ENCODE measurements at regions not wholly inside any gene's neighbourhood (a gene's known extent, or its start where the extent isn't known, plus 50 kb on each side); places are given as distances from the start of the nearest gene placed in this dataset.
A peak's percentile ranks its signal among the peaks of the same experiment; 100 is the strongest.

DNA sequence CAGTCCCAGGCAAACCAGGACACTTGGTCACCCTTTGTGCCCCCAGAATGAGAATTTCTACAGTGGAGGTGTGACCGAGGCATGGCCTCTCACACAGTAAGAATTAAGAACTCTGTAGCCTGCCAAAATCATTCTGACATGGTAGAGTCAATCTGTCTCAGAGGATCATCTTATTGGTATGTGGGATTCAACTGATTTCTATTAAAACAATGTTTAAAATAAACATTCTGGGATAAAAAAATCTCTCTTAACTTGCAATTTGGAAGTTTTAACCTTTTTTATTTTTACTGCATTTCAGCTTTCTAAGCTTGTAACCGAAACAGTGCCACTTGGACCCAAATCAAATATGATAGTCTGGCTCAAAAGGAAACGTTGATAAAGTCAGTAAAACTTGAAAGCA, 165.4 kb upstream of the LDB2 start:
- H3K4me3 ChIP-seq (ENCODE audit: low read length): no peak overlapping the region
- TF ChIP-seq, protein P1, sequence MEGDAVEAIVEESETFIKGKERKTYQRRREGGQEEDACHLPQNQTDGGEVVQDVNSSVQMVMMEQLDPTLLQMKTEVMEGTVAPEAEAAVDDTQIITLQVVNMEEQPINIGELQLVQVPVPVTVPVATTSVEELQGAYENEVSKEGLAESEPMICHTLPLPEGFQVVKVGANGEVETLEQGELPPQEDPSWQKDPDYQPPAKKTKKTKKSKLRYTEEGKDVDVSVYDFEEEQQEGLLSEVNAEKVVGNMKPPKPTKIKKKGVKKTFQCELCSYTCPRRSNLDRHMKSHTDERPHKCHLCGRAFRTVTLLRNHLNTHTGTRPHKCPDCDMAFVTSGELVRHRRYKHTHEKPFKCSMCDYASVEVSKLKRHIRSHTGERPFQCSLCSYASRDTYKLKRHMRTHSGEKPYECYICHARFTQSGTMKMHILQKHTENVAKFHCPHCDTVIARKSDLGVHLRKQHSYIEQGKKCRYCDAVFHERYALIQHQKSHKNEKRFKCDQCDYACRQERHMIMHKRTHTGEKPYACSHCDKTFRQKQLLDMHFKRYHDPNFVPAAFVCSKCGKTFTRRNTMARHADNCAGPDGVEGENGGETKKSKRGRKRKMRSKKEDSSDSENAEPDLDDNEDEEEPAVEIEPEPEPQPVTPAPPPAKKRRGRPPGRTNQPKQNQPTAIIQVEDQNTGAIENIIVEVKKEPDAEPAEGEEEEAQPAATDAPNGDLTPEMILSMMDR (IDR thresholded peaks at IDR 0.05; ENCODE audit: insufficient read depth, low read depth, low read length, missing control alignments): no peak
- no peak for DNase-seq (ENCODE audit: low read depth)

DNA sequence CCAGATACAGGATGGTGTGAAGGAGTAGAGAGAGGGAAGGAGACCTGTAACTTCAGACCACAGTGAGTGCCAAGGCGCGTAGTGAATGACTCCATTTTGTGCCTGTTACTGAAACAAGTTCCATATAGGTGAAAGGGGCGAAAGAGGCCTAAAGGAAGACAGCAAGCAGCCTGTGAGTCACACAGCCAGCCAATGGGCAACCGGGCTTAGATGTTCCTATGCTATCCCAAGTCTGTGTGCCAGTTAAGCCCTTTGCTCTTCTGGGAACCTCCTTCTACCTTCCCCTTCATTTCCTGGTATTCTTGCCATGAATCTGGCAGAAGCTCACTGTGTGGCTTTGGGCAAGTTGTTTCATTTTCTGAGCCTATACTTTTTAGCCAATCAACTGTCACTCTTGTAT, 161.8 kb upstream of the LDB2 start:
- peak; percentile 5 for DNase-seq (ENCODE audit: low read depth)
- TF ChIP-seq, protein P1 (IDR thresholded peaks at IDR 0.05; ENCODE audit: insufficient read depth, low read depth, low read length, missing control alignments): no peak
- no peak overlapping the region for H3K4me3 ChIP-seq (ENCODE audit: low read length)

DNA sequence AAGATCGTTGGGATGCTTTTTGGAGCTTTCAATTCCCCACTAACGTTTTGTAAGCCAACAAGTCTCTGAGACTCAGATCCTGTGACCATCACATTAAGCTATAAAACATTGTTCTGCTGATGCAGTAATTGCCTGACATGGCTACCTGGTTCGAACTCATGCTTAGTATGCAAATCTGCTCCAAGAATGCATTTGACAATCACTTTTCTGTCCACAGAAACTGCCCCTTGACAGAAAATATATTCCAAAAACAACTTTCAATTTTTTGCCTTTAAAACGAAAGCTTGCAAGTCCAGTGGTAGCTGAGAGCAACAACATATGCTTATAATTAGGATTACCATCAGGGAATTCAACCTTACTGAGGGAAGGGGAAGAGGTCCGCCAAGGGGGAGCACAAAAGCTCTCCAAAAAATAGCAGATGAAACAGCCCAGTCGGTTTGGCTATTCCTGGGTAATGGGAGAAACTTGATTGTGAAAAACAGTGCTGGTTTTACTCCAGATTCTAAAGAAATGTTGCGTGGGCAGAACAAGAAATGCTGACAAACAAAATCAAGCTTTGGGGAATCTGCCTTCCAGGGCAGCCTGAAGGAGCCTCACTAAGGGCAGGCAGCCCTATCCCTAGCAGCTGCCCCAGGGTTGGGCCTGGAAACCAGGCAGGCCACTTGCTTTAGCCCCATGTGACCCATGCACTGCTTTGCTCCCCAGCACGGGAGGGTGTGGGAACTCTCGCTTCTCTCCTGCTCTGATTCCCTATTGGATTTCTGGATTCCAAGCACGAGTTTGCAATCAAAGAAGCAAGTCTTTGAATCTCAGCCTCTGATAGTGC, 160.7 kb upstream of the LDB2 start:
- TF ChIP-seq, protein P1 (IDR thresholded peaks at IDR 0.05; ENCODE audit: insufficient read depth, low read depth, low read length, missing control alignments): no peak
- no peak overlapping the region for H3K4me3 ChIP-seq (ENCODE audit: low read length)
- DNase-seq (ENCODE audit: low read depth): no peak

DNA sequence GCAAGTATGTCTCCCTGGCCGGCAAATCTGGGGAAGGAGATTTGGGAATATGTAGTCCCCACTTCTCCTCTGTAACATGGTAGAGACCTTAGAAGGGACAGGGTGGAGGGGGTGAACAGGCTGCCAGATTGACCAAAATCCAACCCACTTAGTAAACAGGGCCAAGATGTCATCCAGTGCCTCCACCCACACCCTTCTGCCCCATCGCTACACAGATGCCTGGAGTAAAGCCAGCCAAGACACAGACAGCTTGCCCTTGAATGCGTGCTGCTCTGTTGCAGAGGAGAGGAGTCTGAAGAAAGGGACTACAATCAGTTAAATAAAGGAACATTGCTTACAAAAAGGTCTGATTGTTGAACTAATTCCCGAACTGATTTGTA, 160.1 kb upstream of the LDB2 start:
- TF ChIP-seq, protein P1 (IDR thresholded peaks at IDR 0.05; ENCODE audit: insufficient read depth, low read depth, low read length, missing control alignments): no peak
- no peak overlapping the region for H3K4me3 ChIP-seq (ENCODE audit: low read length)
- no peak for DNase-seq (ENCODE audit: low read depth)

DNA sequence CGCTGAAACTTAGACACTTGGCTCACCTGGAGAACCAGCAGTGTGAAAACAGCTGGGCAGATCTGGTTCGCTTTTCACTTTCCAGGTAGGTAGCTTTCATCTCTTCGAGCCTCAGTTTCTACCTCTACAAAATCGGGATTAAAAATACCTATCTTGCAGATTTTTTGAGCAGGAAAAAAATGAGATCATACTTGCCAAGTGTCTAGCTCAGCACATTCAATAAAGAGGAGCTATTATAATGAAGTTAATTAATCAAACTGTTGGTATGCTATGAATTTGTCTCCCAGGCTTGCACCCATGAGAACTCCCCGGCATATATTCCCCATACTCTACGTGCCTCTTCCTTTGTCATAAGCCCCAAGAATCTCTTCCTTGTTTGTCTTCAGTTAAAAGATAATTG, 158.6 kb upstream of the LDB2 start:
- TF ChIP-seq, protein P1 (IDR thresholded peaks at IDR 0.05; ENCODE audit: insufficient read depth, low read depth, low read length, missing control alignments): no peak
- no peak overlapping the region for H3K4me3 ChIP-seq (ENCODE audit: low read length)

DNA sequence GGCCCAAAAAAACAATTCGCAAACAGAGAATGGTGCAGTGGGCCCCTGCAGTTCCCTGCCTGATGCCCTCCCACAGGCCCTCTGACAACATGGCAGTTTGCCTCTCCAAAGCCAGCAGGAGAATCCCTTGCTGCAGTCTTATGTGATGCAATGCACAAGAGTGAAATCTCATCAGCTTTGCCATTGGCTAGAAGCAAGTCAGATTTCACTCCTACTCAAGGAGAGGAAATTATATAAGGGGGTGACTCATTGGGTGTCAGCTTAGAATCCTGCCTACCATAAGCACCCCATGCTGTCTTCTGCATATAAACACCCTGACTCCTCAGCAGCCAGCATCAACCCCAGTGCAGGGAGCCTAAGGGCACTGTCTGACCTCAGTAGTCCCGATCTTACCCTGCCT, 157.3 kb upstream of the LDB2 start:
- DNase-seq (ENCODE audit: low read depth): peak; percentile 93
- no peak overlapping the region for H3K4me3 ChIP-seq (ENCODE audit: low read length)
- TF ChIP-seq, protein P1 (IDR thresholded peaks at IDR 0.05; ENCODE audit: insufficient read depth, low read depth, low read length, missing control alignments): no peak

More for the DNA sequence above, 158.6 kb upstream of the LDB2 start:
- DNase-seq (ENCODE audit: low read depth): no peak

DNA sequence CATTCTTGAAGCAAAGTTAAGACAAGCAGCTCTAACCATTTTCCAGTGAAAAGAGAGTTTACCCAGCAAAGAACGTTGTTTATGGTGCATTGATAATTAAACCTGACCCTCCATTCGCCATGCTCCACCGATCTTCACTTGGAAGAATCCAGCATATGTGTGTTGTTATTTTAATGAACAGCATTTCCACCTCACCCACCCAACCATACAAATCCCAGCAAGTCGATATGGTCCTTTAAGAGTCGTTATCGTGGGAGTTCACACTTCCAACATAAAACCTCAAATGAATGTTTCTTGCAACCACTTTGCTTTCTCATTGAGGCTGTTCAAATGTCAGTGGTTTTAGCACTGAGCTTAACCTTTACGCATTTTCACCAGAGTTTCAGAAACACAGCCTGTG, 147.4 kb upstream of the LDB2 start:
- no peak overlapping the region for H3K4me3 ChIP-seq (ENCODE audit: low read length)
- DNase-seq (ENCODE audit: low read depth): no peak
- TF ChIP-seq, protein P1 (IDR thresholded peaks at IDR 0.05; ENCODE audit: insufficient read depth, low read depth, low read length, missing control alignments): no peak
